ENCODE measurements at regions not wholly inside any gene's neighbourhood (a gene's known extent, or its start where the extent isn't known, plus 50 kb on each side); places are given as distances from the start of the nearest gene placed in this dataset.

DNA sequence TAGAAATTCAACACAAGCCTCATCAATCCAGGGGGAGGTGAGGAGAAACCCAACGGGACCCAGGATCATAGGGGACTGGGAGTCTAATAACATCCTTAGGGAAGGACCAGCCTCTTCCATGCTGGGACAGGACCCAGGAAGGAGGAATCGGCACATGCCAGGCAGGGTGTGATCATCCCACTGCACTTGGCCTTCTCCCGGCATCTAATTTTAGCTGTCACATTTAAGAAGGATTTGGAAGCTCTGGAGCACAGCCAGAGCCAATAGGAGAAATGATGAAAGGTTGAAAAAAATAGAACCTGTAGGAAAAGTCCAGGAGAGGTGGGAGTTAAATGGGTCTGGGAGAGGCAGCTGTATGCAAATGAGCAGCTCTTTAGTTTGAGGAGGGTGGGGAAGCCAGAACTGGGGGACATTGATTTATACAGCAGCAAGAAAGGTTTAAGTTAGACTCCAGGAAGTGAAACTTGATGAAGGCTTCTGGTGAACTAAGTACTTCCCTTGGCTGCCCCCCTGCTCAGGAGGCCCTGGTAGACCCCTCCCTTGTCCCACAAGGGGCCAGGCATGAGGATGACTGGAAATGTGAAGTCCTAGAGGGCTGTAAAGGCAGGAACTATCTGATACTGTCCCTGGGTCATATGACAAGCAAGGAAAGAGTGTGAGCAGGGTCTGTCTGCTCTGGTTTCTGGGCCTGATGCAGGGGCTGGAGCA lies 260.3 kb downstream of the LRFN2 start:
- WGBS, 2 donors, result 25% methylated on average over 3 of the region's 3 CpGs
- TF ChIP-seq POLR2A (IDR thresholded peaks at IDR 0.05), result no peak
- TF ChIP-seq, protein P1, sequence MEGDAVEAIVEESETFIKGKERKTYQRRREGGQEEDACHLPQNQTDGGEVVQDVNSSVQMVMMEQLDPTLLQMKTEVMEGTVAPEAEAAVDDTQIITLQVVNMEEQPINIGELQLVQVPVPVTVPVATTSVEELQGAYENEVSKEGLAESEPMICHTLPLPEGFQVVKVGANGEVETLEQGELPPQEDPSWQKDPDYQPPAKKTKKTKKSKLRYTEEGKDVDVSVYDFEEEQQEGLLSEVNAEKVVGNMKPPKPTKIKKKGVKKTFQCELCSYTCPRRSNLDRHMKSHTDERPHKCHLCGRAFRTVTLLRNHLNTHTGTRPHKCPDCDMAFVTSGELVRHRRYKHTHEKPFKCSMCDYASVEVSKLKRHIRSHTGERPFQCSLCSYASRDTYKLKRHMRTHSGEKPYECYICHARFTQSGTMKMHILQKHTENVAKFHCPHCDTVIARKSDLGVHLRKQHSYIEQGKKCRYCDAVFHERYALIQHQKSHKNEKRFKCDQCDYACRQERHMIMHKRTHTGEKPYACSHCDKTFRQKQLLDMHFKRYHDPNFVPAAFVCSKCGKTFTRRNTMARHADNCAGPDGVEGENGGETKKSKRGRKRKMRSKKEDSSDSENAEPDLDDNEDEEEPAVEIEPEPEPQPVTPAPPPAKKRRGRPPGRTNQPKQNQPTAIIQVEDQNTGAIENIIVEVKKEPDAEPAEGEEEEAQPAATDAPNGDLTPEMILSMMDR (IDR thresholded peaks at IDR 0.05), result no peak
- no peak for DNase-seq (ENCODE audit: low spot score in 2 of 2)
- intact Hi-C loops (cut with DNase I; ENCODE audit: low total_unique reads), result loop anchor here (5.0 kb wide), 1 partner anchor 260 kb away; the partner anchor contains the start of gene LRFN2
- H3K4me3 ChIP-seq (ENCODE audit: low read depth, poor library complexity, severe bottlenecking), result no peak overlapping the region

DNA sequence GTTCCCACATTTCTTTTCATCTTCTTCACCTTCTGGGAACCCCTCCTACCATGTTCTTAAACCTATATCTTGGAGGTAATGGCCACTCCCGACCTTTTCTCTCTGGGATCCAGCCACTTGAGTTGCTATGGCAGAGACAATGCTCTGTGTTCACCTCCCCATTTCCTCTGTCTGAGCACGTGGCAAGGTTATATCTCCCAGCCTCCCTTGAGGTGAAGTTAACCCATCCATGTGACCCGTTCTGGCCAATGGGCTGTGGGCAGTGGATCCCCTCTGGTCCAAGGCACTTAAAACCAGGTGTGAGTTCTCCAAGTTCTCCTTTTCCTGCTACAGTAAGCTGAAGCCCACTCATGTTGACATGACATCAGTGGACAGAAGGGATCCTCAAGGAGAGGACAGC lies 261.4 kb downstream of the LRFN2 start:
- DNase-seq (ENCODE audit: low spot score in 2 of 2), result no peak
- no peak for TF ChIP-seq POLR2A (IDR thresholded peaks at IDR 0.05)
- TF ChIP-seq, protein P1 (IDR thresholded peaks at IDR 0.05), result no peak
- intact Hi-C loops (cut with DNase I; ENCODE audit: low total_unique reads), result loop anchor here (5.0 kb wide), 1 partner anchor 262 kb away; the partner anchor contains the start of gene LRFN2
- no peak overlapping the region for H3K4me3 ChIP-seq (ENCODE audit: low read depth, poor library complexity, severe bottlenecking)
- 48 to 59% methylated on average over 3 of the region's 3 CpGs for WGBS, 2 donors

DNA sequence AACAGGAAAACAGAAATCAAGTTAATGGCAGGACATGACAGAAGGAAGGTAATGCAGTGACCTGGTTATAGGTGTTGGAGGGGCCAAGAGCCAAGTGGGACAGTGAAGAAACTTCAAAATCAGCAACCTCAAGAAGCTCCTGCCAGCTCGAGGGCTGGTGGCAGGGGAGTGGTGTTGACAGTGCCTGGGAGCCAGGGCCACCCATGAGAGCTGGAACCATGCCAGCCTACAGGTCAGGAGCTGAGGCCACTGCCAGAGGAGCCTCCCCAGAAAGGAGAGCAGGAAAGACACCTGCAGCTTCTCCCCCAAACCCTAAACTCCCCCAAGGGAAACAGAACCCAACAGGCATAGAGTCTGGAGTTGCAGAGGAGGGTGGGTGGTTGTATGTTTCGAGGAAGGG lies 262.1 kb downstream of the LRFN2 start:
- no peak overlapping the region for H3K4me3 ChIP-seq (ENCODE audit: low read depth, poor library complexity, severe bottlenecking)
- no peak for DNase-seq (ENCODE audit: low spot score in 2 of 2)
- intact Hi-C loops (cut with DNase I; ENCODE audit: low total_unique reads), result loop anchor here (5.0 kb wide), 1 partner anchor 262 kb away; the partner anchor contains the start of gene LRFN2
- WGBS, 2 donors, result 44 to 51% methylated on average over 2 of the region's 2 CpGs
- TF ChIP-seq, protein P1 (IDR thresholded peaks at IDR 0.05), result no peak
- no peak for TF ChIP-seq POLR2A (IDR thresholded peaks at IDR 0.05)

- no peak overlapping the region for H3K4me3 ChIP-seq (ENCODE audit: low read depth, poor library complexity, severe bottlenecking)
- intact Hi-C loops (cut with DNase I; ENCODE audit: low total_unique reads), result no loop called here
- no peak for TF ChIP-seq POLR2A (IDR thresholded peaks at IDR 0.05)
- TF ChIP-seq, protein P1 (IDR thresholded peaks at IDR 0.05), result no peak
- 67 to 77% methylated on average over 8 of the region's 8 CpGs for WGBS, 2 donors
- DNase-seq (ENCODE audit: low spot score in 2 of 2), result no peak
Measured at GRCh38 chr6:40323881-40324634, 263.1 kb downstream of the LRFN2 start.

DNA sequence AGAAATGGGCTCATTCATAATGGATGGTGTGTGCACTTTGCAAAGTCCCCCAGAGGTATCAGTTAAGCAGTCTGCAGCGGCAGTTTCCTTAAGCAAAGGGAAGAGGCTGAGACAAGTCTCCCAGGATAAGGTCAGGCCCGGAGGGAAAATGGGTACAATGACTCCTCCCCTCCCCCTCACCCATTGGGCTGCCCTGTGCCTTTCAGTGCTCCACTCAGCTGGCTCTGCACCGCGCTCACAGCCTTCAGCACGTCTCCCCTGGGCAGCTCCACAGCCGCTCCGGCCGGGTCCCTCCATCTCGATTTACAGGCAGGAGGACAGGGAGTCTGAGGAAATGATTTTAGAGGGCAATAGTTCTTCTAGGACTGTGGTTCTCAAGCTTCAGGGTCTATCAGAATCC lies 264.8 kb downstream of the LRFN2 start:
- WGBS, 2 donors, result 71 to 76% methylated on average over 8 to 9 of the region's 9 CpGs
- H3K4me3 ChIP-seq (ENCODE audit: low read depth, poor library complexity, severe bottlenecking), result no peak overlapping the region
- intact Hi-C loops (cut with DNase I; ENCODE audit: low total_unique reads), result no loop called here
- no peak for DNase-seq (ENCODE audit: low spot score in 2 of 2)
- TF ChIP-seq, protein P1 (IDR thresholded peaks at IDR 0.05), result no peak
- TF ChIP-seq POLR2A (IDR thresholded peaks at IDR 0.05), result no peak

All from lower leg skin (tissue), 4 donors.